B cell (primary cell): ENCODE measurements at regions not wholly inside any gene's neighbourhood (a gene's known extent, or its start where the extent isn't known, plus 50 kb on each side); places are given as distances from the start of the nearest gene placed in this dataset.

Source experiments
- ATAC-seq: fragments of 200-7000 bp; cut with Tn5 transposase; one replicate; pipeline ENCODE4 v1.10.0; 2021; ENCODE audit warnings: low read depth, mild to moderate bottlenecking, moderate number of reproducible peaks, moderate library complexity
- CTCF ChIA-PET: fragments of 350-600 bp; sonication (Branson Sonifier 250); formaldehyde crosslinking; loops from one replicate; lab custom pipeline; 2021; ENCODE audit warnings: antibody characterized with exemption, inconsistent platforms; lab: Charles Lee
- POLR2A ChIA-PET: fragments of 350-600 bp; sonication (Branson Sonifier 250); formaldehyde crosslinking; loops from one replicate; lab custom pipeline; 2021; ENCODE audit warnings: antibody characterized with exemption; lab: Charles Lee
- DNase-seq: peaks from one replicate; pipeline ENCODE4 v3.0.0; 2013
- H2AFZ ChIP-seq: 2 replicates; pipeline ENCODE4 v1.6.1; 2012; ENCODE audit warnings: mild to moderate bottlenecking, low read depth, low read length; ENCODE audit not compliant: insufficient read depth, poor library complexity, severe bottlenecking
- H3K27ac ChIP-seq, 2 donors: 1 replicate in 1 of 2; 2 replicates in 1 of 2; pipeline ENCODE4 v1.5.1; 2012 to 2013; ENCODE audit warnings: low read length in 2 of 2, mild to moderate bottlenecking in 2 of 2, moderate library complexity in 1 of 2
- H3K27me3 ChIP-seq, 4 experiments: fragments of 200-600 bp in 1 of 4; sonication (generic) in 1 of 4; replicated peaks in 1 of 4; 1 replicate in 2 of 4; 2 replicates in 2 of 4; pipeline versions ENCODE4 v1.6.1 to v1.7.0; 2013 to 2016; ENCODE audit warnings: low read length in 3 of 4, mild to moderate bottlenecking in 2 of 4, mixed read lengths in 1 of 4, moderate library complexity in 1 of 4; ENCODE audit not compliant: insufficient read depth in 4 of 4, control insufficient read depth in 3 of 4; ENCODE audit errors: control extremely low read depth in 1 of 4
- H3K36me3 ChIP-seq, 2 experiments: replicated peaks in 1 of 2; 1 replicate in 1 of 2; 2 replicates in 1 of 2; pipeline versions ENCODE4 v1.6.1 to v1.7.1; 2013; ENCODE audit warnings: low read length in 1 of 2; ENCODE audit not compliant: insufficient read depth in 2 of 2, control insufficient read depth in 1 of 2; ENCODE audit errors: control extremely low read depth in 1 of 2, extremely low read depth in 1 of 2
- H3K4me1 ChIP-seq, 2 donors: fragments of 200-600 bp in 1 of 2; sonication (generic) in 1 of 2; 1 replicate in 1 of 2; 2 replicates in 1 of 2; pipeline versions ENCODE4 v1.5.1 to v1.6.1; 2013 to 2017; ENCODE audit warnings: low read length in 2 of 2; ENCODE audit not compliant: control insufficient read depth in 2 of 2, insufficient read depth in 2 of 2
- H3K4me2 ChIP-seq: replicated peaks from 2 replicates; pipeline ENCODE3; 2012; ENCODE audit warnings: mild to moderate bottlenecking, low read depth, low read length; ENCODE audit not compliant: poor library complexity, severe bottlenecking
- H3K4me3 ChIP-seq, 5 experiments: fragments of 200-600 bp in 1 of 5; sonication (generic) in 1 of 5; 1 replicate in 3 of 5; 2 replicates in 2 of 5; pipeline versions ENCODE4 v1.5.1 to v1.7.0; 2011 to 2016; ENCODE audit warnings: low read length in 4 of 5, mild to moderate bottlenecking in 4 of 5, low read depth in 2 of 5, control low read depth in 1 of 5, moderate library complexity in 1 of 5; ENCODE audit not compliant: insufficient read depth in 1 of 5; ENCODE audit errors: control extremely low read depth in 1 of 5, extremely low read depth in 1 of 5
- H3K79me2 ChIP-seq: fragments of 200-600 bp; sonication (generic); one replicate; pipeline ENCODE4 v1.6.0; 2016; ENCODE audit warnings: low read length; ENCODE audit not compliant: control insufficient read depth, insufficient read depth
- H3K9ac ChIP-seq: fragments of 200-600 bp; sonication (generic); 2 replicates; pipeline ENCODE4 v1.6.1; 2017; ENCODE audit warnings: mild to moderate bottlenecking, low read length, moderate library complexity
- H3K9me3 ChIP-seq, 3 donors: one replicate each; pipeline versions ENCODE4 v1.6.1 to v1.7.1; 2013; ENCODE audit warnings: low read length in 2 of 3; ENCODE audit not compliant: control insufficient read depth in 2 of 3, insufficient read depth in 1 of 3; ENCODE audit errors: control extremely low read depth in 1 of 3
- H4K20me1 ChIP-seq: 2 replicates; pipeline ENCODE4 v1.6.0; 2012; ENCODE audit warnings: mild to moderate bottlenecking, low read length; ENCODE audit not compliant: insufficient read depth, control insufficient read depth, poor library complexity, severe bottlenecking
- H3K27ac Mint-ChIP-seq: one replicate; pipeline ENCODE4 v1.8.0; 2021; ENCODE audit warnings: mixed read lengths
- H3K27me3 Mint-ChIP-seq: one replicate; pipeline ENCODE4 v1.8.0; 2021; ENCODE audit warnings: mixed read lengths
- H3K4me1 Mint-ChIP-seq: one replicate; pipeline ENCODE4 v1.8.0; 2021; ENCODE audit warnings: mixed read lengths
- H3K4me3 Mint-ChIP-seq: one replicate; pipeline ENCODE4 v1.8.0; 2021; ENCODE audit warnings: mixed read lengths
- H3K9me3 Mint-ChIP-seq: one replicate; pipeline ENCODE4 v1.8.0; 2022; ENCODE audit warnings: mixed read lengths; ENCODE audit not compliant: insufficient read depth
- EZH2 ChIP-seq: IDR thresholded peaks from 2 replicates; pipeline ENCODE4 v1.6.1; 2012; ENCODE audit warnings: borderline replicate concordance, low read depth, mild to moderate bottlenecking, moderate library complexity, low read length; ENCODE audit not compliant: insufficient read depth, poor library complexity, severe bottlenecking
- WGBS: methylation state at CpG from one replicate; pipeline ENCODE4 v1.1.5; 2013; ENCODE audit warnings: missing lambda C conversion rate; ENCODE audit not compliant: insufficient coverage; 5-methylcytosine and 5-hydroxymethylcytosine counted together
- intact Hi-C: fragments of 100-400 bp; cut with micrococcal nuclease; formaldehyde crosslinking; loops from one replicate; pipeline ENCODE4 v1.10.0; 2022
- TF ChIP-seq, protein P1 (sequence below): fragments of 200-600 bp; IDR thresholded peaks from one replicate; pipeline ENCODE4 v1.8.0; 2022; ENCODE audit warnings: antibody characterized with exemption, mild to moderate bottlenecking

DNA sequence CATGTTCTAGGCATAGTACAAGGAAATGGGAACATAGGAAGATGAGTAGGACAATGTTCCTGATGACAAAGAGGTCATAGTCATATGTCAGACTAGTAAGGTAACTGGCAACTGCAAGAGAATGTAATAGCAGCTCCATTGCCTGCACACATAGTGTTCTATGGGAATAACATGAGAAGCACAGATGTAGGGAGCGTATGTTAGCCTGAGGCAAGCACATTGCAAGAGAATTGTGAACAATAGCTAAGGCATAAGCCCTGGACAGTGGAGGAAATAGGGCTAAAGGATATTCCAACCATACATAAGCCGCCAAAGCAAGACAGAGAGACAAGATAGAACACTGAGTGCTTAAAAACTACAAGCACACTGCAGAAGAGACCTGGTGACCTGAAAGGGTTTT lies 1017.0 kb upstream of the TENM4 start:
- ATAC-seq (no peak), DNase-seq (no peak)
- ChIA-PET POLR2A (no interaction called here), CTCF (no interaction called here)
- no peaks in the 10 kb centered on the region for H3K27me3 Mint-ChIP-seq
- Histone ChIP-seq H3K4me3 (no peak overlapping the region), H3K9me3 (peaks cover 0 to 4% (median 0%) of the 10 kb centered on the region in 3 donors), H3K4me2 (no peak overlapping the region), H4K20me1 (no peaks in the 10 kb centered on the region), H2AFZ (no peak overlapping the region), H3K27ac (no peak overlapping the region), H3K27me3 (no peaks in the 10 kb centered on the region), H3K36me3 (no peaks in the 10 kb centered on the region), H3K9ac (no peak overlapping the region), H3K4me1 (no peaks in the 10 kb centered on the region), H3K79me2 (no peaks in the 10 kb centered on the region)
- WGBS, result no CpG with 5 or more reads among the region's 2 CpGs
- no peak overlapping the region for H3K4me3 Mint-ChIP-seq
- intact Hi-C loops, result no loop called here
- no peaks in the 10 kb centered on the region for H3K4me1 Mint-ChIP-seq
- peaks cover 4% of the 10 kb centered on the region for H3K9me3 Mint-ChIP-seq
- H3K27ac Mint-ChIP-seq, result no peak overlapping the region
- TF ChIP-seq, protein P1, sequence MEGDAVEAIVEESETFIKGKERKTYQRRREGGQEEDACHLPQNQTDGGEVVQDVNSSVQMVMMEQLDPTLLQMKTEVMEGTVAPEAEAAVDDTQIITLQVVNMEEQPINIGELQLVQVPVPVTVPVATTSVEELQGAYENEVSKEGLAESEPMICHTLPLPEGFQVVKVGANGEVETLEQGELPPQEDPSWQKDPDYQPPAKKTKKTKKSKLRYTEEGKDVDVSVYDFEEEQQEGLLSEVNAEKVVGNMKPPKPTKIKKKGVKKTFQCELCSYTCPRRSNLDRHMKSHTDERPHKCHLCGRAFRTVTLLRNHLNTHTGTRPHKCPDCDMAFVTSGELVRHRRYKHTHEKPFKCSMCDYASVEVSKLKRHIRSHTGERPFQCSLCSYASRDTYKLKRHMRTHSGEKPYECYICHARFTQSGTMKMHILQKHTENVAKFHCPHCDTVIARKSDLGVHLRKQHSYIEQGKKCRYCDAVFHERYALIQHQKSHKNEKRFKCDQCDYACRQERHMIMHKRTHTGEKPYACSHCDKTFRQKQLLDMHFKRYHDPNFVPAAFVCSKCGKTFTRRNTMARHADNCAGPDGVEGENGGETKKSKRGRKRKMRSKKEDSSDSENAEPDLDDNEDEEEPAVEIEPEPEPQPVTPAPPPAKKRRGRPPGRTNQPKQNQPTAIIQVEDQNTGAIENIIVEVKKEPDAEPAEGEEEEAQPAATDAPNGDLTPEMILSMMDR, result no peak
- TF ChIP-seq EZH2, result no peak

DNA sequence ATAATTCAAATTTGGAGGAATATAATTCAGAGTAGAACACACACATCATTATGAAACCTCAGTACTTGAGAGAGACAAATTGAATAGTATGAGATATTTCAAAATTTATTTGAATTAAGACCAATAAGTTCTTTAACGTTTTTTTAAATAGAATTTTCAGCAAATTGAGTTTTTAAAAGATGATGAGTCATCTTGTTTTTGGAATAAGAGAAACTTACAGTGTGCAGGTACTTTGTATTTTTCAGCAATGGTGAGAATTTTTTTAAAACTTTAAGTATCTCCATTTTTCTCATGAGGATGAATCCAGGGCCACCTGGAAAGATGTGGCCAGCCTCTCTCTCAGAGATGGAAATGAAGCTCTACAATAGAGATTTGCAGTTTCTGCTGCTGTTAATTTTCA lies 1015.0 kb upstream of the TENM4 start:
- WGBS, result no CpG with 5 or more reads among the region's 1 CpG
- no peaks in the 10 kb centered on the region for H3K27me3 Mint-ChIP-seq
- Histone ChIP-seq H3K4me3 (no peak overlapping the region), H3K4me1 (no peaks in the 10 kb centered on the region), H3K9me3 (peaks cover 0 to 2% (median 0%) of the 10 kb centered on the region in 3 donors), H3K27ac (no peak overlapping the region), H3K4me2 (no peak overlapping the region), H3K27me3 (no peaks in the 10 kb centered on the region), H4K20me1 (no peaks in the 10 kb centered on the region), H2AFZ (no peak overlapping the region), H3K9ac (no peak overlapping the region), H3K36me3 (no peaks in the 10 kb centered on the region), H3K79me2 (no peaks in the 10 kb centered on the region)
- ATAC-seq, result no peak
- H3K27ac Mint-ChIP-seq, result no peak overlapping the region
- intact Hi-C loops, result no loop called here
- H3K9me3 Mint-ChIP-seq, result peaks cover 6% of the 10 kb centered on the region
- H3K4me1 Mint-ChIP-seq, result no peaks in the 10 kb centered on the region
- no peak for DNase-seq
- POLR2A ChIA-PET, result no interaction called here
- CTCF ChIA-PET, result no interaction called here
- TF ChIP-seq, protein P1, result no peak
- H3K4me3 Mint-ChIP-seq, result no peak overlapping the region
